GM23338 (cell line): ENCODE measurements at regions not wholly inside any gene's neighbourhood (a gene's known extent, or its start where the extent isn't known, plus 50 kb on each side); places are given as distances from the start of the nearest gene placed in this dataset.

ENCODE experiments used
- CREB1 ChIP-seq: fragments of 250-450 bp; sonication (Bioruptor Pico); IDR thresholded peaks from 2 replicates; pipeline ENCODE4 v1.5.0; 2020; ENCODE audit warnings: low read depth, mild to moderate bottlenecking, moderate library complexity
- EZH2 ChIP-seq: fragments of 200-600 bp; sonication (generic); IDR thresholded peaks from one replicate; pipeline ENCODE4 v1.8.0; 2017; ENCODE audit warnings: antibody characterized with exemption, mild to moderate bottlenecking, low read depth; ENCODE audit not compliant: unreplicated experiment
- EZH2phosphoT487 ChIP-seq: fragments of 200-600 bp; sonication (generic); IDR thresholded peaks from one replicate; pipeline ENCODE4 v1.8.1; 2018; ENCODE audit warnings: antibody characterized with exemption; ENCODE audit not compliant: unreplicated experiment
- JUNB ChIP-seq: IDR thresholded peaks from one replicate; pipeline ENCODE4 v1.6.1; 2016; ENCODE audit warnings: antibody characterized with exemption; ENCODE audit not compliant: unreplicated experiment
- NANOG ChIP-seq: IDR thresholded peaks from 2 replicates; pipeline ENCODE4 v1.6.1; 2016; ENCODE audit warnings: antibody characterized with exemption, borderline replicate concordance
- POLR2AphosphoS5 ChIP-seq: IDR thresholded peaks from 2 replicates; pipeline ENCODE4 v1.6.1; 2016; ENCODE audit warnings: antibody characterized with exemption, low read depth
- ZNF114 ChIP-seq: fragments of 250-450 bp; sonication (Bioruptor Pico); IDR thresholded peaks from 2 replicates; pipeline ENCODE4 v1.5.0; 2020; ENCODE audit warnings: mild to moderate bottlenecking, moderate library complexity
- TF ChIP-seq, protein P1 (sequence below), 2 experiments: fragments of 200-600 bp in 1 of 2; sonication (generic) in 1 of 2; conservative IDR thresholded peaks; 2 replicates each; pipeline versions ENCODE4 v1.5.1 to v1.6.1; 2016 to 2017; ENCODE audit warnings: antibody characterized with exemption in 2 of 2, low read depth in 2 of 2, mild to moderate bottlenecking in 2 of 2, moderate library complexity in 1 of 2
- TF ChIP-seq, protein P2 (sequence below): IDR thresholded peaks from one replicate; pipeline ENCODE4 v1.6.1; 2018; ENCODE audit warnings: antibody characterized with exemption; ENCODE audit not compliant: unreplicated experiment
- TF ChIP-seq, protein P3 (sequence below): IDR thresholded peaks from 2 replicates; pipeline ENCODE4 v1.6.1; 2016; ENCODE audit warnings: antibody characterized with exemption

DNA sequence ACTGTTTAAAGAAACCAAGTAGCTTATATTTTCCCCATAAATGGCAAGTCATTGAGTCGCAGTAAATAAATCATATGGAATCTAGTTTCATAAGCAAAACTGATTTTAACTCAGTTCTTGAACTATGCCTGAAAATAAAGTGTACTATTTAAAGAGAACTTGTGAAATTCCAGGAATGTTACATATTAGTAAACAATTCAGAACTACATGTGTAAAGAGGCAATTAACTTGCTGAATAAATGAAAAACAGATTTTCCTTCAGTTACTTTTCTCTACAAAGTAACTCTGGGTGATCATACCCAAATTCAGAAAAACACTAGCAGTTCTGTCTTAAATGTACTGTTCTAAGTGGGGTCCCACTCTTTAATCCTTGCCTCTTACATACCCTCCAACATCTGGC lies 236.1 kb upstream of the EDNRA start:
- TF ChIP-seq, protein P1, sequence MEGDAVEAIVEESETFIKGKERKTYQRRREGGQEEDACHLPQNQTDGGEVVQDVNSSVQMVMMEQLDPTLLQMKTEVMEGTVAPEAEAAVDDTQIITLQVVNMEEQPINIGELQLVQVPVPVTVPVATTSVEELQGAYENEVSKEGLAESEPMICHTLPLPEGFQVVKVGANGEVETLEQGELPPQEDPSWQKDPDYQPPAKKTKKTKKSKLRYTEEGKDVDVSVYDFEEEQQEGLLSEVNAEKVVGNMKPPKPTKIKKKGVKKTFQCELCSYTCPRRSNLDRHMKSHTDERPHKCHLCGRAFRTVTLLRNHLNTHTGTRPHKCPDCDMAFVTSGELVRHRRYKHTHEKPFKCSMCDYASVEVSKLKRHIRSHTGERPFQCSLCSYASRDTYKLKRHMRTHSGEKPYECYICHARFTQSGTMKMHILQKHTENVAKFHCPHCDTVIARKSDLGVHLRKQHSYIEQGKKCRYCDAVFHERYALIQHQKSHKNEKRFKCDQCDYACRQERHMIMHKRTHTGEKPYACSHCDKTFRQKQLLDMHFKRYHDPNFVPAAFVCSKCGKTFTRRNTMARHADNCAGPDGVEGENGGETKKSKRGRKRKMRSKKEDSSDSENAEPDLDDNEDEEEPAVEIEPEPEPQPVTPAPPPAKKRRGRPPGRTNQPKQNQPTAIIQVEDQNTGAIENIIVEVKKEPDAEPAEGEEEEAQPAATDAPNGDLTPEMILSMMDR (conservative IDR thresholded peaks at IDR 0.05; ENCODE audit: low read depth in 2 of 2) = no peak
- no peak for TF ChIP-seq CREB1
- TF ChIP-seq EZH2 = no peak
- TF ChIP-seq EZH2phosphoT487 = no peak
- TF ChIP-seq POLR2AphosphoS5 = no peak
- TF ChIP-seq, protein P2, sequence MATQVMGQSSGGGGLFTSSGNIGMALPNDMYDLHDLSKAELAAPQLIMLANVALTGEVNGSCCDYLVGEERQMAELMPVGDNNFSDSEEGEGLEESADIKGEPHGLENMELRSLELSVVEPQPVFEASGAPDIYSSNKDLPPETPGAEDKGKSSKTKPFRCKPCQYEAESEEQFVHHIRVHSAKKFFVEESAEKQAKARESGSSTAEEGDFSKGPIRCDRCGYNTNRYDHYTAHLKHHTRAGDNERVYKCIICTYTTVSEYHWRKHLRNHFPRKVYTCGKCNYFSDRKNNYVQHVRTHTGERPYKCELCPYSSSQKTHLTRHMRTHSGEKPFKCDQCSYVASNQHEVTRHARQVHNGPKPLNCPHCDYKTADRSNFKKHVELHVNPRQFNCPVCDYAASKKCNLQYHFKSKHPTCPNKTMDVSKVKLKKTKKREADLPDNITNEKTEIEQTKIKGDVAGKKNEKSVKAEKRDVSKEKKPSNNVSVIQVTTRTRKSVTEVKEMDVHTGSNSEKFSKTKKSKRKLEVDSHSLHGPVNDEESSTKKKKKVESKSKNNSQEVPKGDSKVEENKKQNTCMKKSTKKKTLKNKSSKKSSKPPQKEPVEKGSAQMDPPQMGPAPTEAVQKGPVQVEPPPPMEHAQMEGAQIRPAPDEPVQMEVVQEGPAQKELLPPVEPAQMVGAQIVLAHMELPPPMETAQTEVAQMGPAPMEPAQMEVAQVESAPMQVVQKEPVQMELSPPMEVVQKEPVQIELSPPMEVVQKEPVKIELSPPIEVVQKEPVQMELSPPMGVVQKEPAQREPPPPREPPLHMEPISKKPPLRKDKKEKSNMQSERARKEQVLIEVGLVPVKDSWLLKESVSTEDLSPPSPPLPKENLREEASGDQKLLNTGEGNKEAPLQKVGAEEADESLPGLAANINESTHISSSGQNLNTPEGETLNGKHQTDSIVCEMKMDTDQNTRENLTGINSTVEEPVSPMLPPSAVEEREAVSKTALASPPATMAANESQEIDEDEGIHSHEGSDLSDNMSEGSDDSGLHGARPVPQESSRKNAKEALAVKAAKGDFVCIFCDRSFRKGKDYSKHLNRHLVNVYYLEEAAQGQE = no peak
- no peak for TF ChIP-seq JUNB
- TF ChIP-seq, protein P3, sequence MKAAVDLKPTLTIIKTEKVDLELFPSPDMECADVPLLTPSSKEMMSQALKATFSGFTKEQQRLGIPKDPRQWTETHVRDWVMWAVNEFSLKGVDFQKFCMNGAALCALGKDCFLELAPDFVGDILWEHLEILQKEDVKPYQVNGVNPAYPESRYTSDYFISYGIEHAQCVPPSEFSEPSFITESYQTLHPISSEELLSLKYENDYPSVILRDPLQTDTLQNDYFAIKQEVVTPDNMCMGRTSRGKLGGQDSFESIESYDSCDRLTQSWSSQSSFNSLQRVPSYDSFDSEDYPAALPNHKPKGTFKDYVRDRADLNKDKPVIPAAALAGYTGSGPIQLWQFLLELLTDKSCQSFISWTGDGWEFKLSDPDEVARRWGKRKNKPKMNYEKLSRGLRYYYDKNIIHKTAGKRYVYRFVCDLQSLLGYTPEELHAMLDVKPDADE = no peak
- TF ChIP-seq NANOG = no peak
- no peak for TF ChIP-seq ZNF114 (CRISPR knock-in tag)
